MM.1S (cell line): ENCODE measurements at regions not wholly inside any gene's neighbourhood (a gene's known extent, or its start where the extent isn't known, plus 50 kb on each side); places are given as distances from the start of the nearest gene placed in this dataset.

Experiments used
- DNase-seq: peaks from one replicate; pipeline ENCODE4 v3.0.0-alpha.2; 2015
- H2AFZ ChIP-seq: fragments of 300-600 bp; sonication (generic); 2 replicates; pipeline ENCODE4 v1.6.0; 2016; ENCODE audit warnings: antibody characterized with exemption, low read length
- H3F3A ChIP-seq: fragments of 300-600 bp; sonication (generic); 2 replicates; pipeline ENCODE4 v1.6.1; 2016; ENCODE audit warnings: mild to moderate bottlenecking, antibody characterized with exemption, low read length, moderate library complexity, mixed read lengths; ENCODE audit not compliant: insufficient read depth
- H3K27ac ChIP-seq: fragments of 300-600 bp; sonication (generic); 2 replicates; pipeline ENCODE4 v1.5.1; 2016; ENCODE audit warnings: mild to moderate bottlenecking, low read length
- H3K27me3 ChIP-seq: fragments of 300-600 bp; sonication (generic); replicated peaks from 2 replicates; pipeline ENCODE4 v1.6.0; 2016; ENCODE audit warnings: low read length; ENCODE audit not compliant: insufficient read depth
- H3K36me3 ChIP-seq: fragments of 300-600 bp; sonication (generic); replicated peaks from 2 replicates; pipeline ENCODE4 v1.6.1; 2016; ENCODE audit warnings: mild to moderate bottlenecking, low read length, mixed read lengths; ENCODE audit not compliant: insufficient read depth
- H3K4me1 ChIP-seq: fragments of 300-600 bp; sonication (generic); 2 replicates; pipeline ENCODE4 v1.6.1; 2016; ENCODE audit warnings: low read length, mixed read lengths
- H3K4me2 ChIP-seq: fragments of 300-600 bp; sonication (generic); 2 replicates; pipeline ENCODE4 v1.6.0; 2016; ENCODE audit warnings: low read depth, low read length
- H3K4me3 ChIP-seq: fragments of 300-600 bp; sonication (generic); 2 replicates; pipeline ENCODE4 v1.5.1; 2016; ENCODE audit warnings: low read length, mixed read lengths
- H3K79me2 ChIP-seq: fragments of 300-600 bp; sonication (generic); 2 replicates; pipeline ENCODE4 v1.6.1; 2016; ENCODE audit warnings: mixed run types, low read length, mixed read lengths
- H3K9ac ChIP-seq: fragments of 300-600 bp; sonication (generic); 2 replicates; pipeline ENCODE4 v1.6.1; 2016; ENCODE audit warnings: low read length, mixed read lengths
- H3K9me2 ChIP-seq: fragments of 300-600 bp; sonication (generic); replicated peaks from 2 replicates; pipeline ENCODE4 v1.6.1; 2016; ENCODE audit warnings: mild to moderate bottlenecking, low read length, mixed read lengths; ENCODE audit not compliant: insufficient read depth
- H3K9me3 ChIP-seq: fragments of 300-600 bp; sonication (generic); replicated peaks from 2 replicates; pipeline ENCODE4 v1.6.1; 2016; ENCODE audit warnings: mild to moderate bottlenecking, low read length, mixed read lengths; ENCODE audit not compliant: insufficient read depth
- H4K20me1 ChIP-seq: fragments of 300-600 bp; sonication (generic); 2 replicates; pipeline ENCODE4 v1.6.1; 2016; ENCODE audit warnings: mild to moderate bottlenecking, low read length, moderate library complexity, mixed read lengths; ENCODE audit not compliant: insufficient read depth
- CTCF ChIP-seq: fragments of 300-600 bp; sonication (generic); IDR thresholded peaks from 2 replicates; pipeline ENCODE4 v1.5.1; 2016; ENCODE audit warnings: antibody characterized with exemption, low read length, mixed read lengths
- EZH2 ChIP-seq: fragments of 300-600 bp; sonication (generic); optimal IDR thresholded peaks from 2 replicates; pipeline ENCODE3; 2017; ENCODE audit warnings: low read depth, mild to moderate bottlenecking, antibody characterized with exemption, low read length, mixed read lengths
- EZH2phosphoT487 ChIP-seq: fragments of 300-600 bp; sonication (generic); IDR thresholded peaks from 2 replicates; pipeline ENCODE4 v1.6.1; 2018; ENCODE audit warnings: antibody characterized with exemption, low read length

DNA sequence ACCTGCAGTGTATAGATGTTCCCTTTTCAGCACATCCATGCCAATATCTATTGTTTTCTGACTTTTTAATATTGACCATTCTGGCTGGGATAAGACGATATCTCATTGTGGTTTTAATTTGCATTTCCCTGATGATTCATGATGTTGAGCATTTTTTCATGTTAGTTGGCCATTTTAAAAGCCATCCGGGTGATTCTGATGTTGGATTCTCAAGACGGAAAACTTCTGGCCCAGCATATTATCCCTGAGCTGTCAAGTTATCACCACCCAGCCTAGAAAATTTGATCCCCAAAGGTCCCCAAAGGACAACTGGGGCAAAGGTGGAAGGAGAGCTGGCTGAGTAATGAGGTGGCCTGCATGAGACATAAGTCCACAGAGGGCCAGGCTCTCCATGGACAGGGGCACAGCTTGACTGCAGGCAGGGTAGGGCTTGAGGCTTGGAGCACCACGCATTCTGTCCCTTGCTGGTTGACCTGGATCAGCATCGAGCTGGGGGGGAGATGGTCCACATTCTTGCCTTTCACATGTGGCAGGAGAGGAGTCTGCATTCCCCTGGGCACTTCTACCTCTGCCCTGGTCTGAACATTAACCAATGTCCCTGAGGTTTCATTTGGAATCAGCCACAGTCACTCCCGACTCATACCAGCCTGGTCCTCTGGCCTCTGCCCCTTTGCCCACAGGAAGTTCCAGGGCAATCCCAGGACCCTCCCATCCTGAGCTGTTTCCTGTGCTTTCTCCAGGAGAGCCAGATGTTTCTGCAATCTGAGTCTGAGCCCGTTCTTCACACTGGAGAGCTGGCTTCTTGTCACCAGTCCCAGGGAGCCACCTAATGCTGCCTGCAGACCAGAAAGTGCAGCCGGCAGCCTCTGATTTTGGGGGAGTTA lies 69.2 kb downstream of the ISG20 start:
- Histone ChIP-seq H3K4me2 (no peak overlapping the region), H3F3A (no peaks in the 10 kb centered on the region), H3K4me3 (no peak overlapping the region), H3K27me3 (no peaks in the 10 kb centered on the region), H3K9ac (no peak overlapping the region), H3K36me3 (no peaks in the 10 kb centered on the region), H3K9me2 (no peaks in the 10 kb centered on the region), H3K79me2 (no peaks in the 10 kb centered on the region), H3K9me3 (no peaks in the 10 kb centered on the region), H3K4me1 (no peaks in the 10 kb centered on the region), H4K20me1 (no peaks in the 10 kb centered on the region), H2AFZ (no peak overlapping the region), H3K27ac (no peak overlapping the region)
- no peak for TF ChIP-seq EZH2
- no peak for TF ChIP-seq EZH2phosphoT487
- no peak for TF ChIP-seq CTCF
- no peak for DNase-seq

- no peak for DNase-seq
- no peak overlapping the region for H2AFZ ChIP-seq
- H3K4me1 ChIP-seq = no peaks in the 10 kb centered on the region
- no peak overlapping the region for H3K4me3 ChIP-seq
- no peak overlapping the region for H3K9ac ChIP-seq
- H3K79me2 ChIP-seq = no peaks in the 10 kb centered on the region
- no peaks in the 10 kb centered on the region for H3K36me3 ChIP-seq
- no peaks in the 10 kb centered on the region for H3K27me3 ChIP-seq
- H3F3A ChIP-seq = no peaks in the 10 kb centered on the region
- H3K4me2 ChIP-seq = no peak overlapping the region
- no peak overlapping the region for H3K27ac ChIP-seq
- no peaks in the 10 kb centered on the region for H3K9me3 ChIP-seq
- H4K20me1 ChIP-seq = no peaks in the 10 kb centered on the region
- TF ChIP-seq CTCF (no peak), EZH2phosphoT487 (no peak), EZH2 (no peak)
- H3K9me2 ChIP-seq = no peaks in the 10 kb centered on the region
Measured at GRCh38 chr15:88708655-88709054, 69.8 kb downstream of the ISG20 start.

GRCh38 chr15:88710027-88710715 lies 71.4 kb downstream of the ISG20 start:
- TF ChIP-seq EZH2 = no peak
- TF ChIP-seq CTCF = no peak
- no peak for TF ChIP-seq EZH2phosphoT487
- Histone ChIP-seq H3K9ac (no peak overlapping the region), H3K27ac (no peak overlapping the region), H3K9me3 (no peaks in the 10 kb centered on the region), H3K4me3 (no peak overlapping the region), H4K20me1 (no peaks in the 10 kb centered on the region), H3K36me3 (no peaks in the 10 kb centered on the region), H3K4me2 (no peak overlapping the region), H3K79me2 (no peaks in the 10 kb centered on the region), H3K27me3 (no peaks in the 10 kb centered on the region), H3K4me1 (no peaks in the 10 kb centered on the region), H3K9me2 (no peaks in the 10 kb centered on the region), H2AFZ (no peak overlapping the region), H3F3A (no peaks in the 10 kb centered on the region)
- DNase-seq = no peak
